Neutrophil (primary cell): ENCODE measurements at regions not wholly inside any gene's neighbourhood (a gene's known extent, or its start where the extent isn't known, plus 50 kb on each side); places are given as distances from the start of the nearest gene placed in this dataset.

Source experiments
- H3K27ac ChIP-seq: fragments of 200-600 bp; sonication (generic); 2 replicates; pipeline ENCODE4 v1.5.1; 2016; ENCODE audit warnings: mild to moderate bottlenecking, moderate library complexity
- H3K27me3 ChIP-seq: fragments of 200-600 bp; sonication (generic); 2 replicates; pipeline ENCODE4 v1.6.0; 2016; ENCODE audit warnings: mild to moderate bottlenecking
- H3K36me3 ChIP-seq: fragments of 200-600 bp; sonication (generic); 2 replicates; pipeline ENCODE4 v1.5.1; 2017
- H3K4me1 ChIP-seq, 2 experiments: fragments of 200-600 bp in 1 of 2; sonication (generic) in 1 of 2; 1 replicate in 1 of 2; 2 replicates in 1 of 2; pipeline versions ENCODE4 v1.5.1 to v1.6.1; 2013 to 2016; ENCODE audit warnings: low read depth in 1 of 2, low read length in 1 of 2, mild to moderate bottlenecking in 1 of 2, moderate library complexity in 1 of 2; ENCODE audit not compliant: control insufficient read depth in 1 of 2, insufficient read depth in 1 of 2
- H3K4me3 ChIP-seq, 2 experiments: fragments of 200-600 bp in 1 of 2; sonication (generic) in 1 of 2; 1 replicate in 1 of 2; 2 replicates in 1 of 2; pipeline ENCODE4 v1.5.1; 2013 to 2016; ENCODE audit warnings: low read depth in 1 of 2, low read length in 1 of 2, mild to moderate bottlenecking in 1 of 2, moderate library complexity in 1 of 2
- H3K9me3 ChIP-seq: fragments of 200-600 bp; sonication (generic); 2 replicates; pipeline ENCODE4 v1.5.1; 2016
- TF ChIP-seq, protein P1 (sequence below): fragments of 200-600 bp; sonication (generic); IDR thresholded peaks from 2 replicates; pipeline ENCODE4 v1.5.1; 2016; ENCODE audit warnings: antibody characterized with exemption

DNA sequence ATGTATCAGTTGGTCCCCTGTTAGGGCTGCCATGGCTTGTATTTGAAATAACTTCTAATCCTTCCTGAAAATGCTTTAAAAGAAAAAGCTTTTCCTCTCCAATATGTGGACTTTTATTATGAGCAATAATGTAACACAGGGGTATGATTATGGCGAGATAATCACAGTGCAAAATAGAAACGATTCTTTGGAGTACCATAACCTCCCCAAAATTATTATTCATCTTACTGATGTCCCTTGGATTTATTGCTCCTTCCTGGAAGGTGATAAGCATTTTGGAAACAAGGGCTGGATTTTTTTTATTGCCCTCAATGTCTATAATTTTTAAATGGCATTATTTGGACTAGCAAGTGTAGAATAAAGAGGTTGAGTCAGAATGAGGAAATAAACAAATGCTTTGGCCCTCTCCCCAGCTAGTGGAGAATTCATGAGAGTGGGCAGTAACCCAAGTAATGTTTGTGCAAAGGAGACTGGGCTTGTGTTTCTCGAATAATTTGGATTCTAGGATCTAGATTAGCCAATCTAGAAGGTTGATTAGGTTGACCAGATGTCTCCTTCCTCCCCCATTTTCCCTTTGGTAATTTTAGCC lies 403.9 kb upstream of the CELF2 start:
- TF ChIP-seq, protein P1, sequence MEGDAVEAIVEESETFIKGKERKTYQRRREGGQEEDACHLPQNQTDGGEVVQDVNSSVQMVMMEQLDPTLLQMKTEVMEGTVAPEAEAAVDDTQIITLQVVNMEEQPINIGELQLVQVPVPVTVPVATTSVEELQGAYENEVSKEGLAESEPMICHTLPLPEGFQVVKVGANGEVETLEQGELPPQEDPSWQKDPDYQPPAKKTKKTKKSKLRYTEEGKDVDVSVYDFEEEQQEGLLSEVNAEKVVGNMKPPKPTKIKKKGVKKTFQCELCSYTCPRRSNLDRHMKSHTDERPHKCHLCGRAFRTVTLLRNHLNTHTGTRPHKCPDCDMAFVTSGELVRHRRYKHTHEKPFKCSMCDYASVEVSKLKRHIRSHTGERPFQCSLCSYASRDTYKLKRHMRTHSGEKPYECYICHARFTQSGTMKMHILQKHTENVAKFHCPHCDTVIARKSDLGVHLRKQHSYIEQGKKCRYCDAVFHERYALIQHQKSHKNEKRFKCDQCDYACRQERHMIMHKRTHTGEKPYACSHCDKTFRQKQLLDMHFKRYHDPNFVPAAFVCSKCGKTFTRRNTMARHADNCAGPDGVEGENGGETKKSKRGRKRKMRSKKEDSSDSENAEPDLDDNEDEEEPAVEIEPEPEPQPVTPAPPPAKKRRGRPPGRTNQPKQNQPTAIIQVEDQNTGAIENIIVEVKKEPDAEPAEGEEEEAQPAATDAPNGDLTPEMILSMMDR = no peak

DNA sequence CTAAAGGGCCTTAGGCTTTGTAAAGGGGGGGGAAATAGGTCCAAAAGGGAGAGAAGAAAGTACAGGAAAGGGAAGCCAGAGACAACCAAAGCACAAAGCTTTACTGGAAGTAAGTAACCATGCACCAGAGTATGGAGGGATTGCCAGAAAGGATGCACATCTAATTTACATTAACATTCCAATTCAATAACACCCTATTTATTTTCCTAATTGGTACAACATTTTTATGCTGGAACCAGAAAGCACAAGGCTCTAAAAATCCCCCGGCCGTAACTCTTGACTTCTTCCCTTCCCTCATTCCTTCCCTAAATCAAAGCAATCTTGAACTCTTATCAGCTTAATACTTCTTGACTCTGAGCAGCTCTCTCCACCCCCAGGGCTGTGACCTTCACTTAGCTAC lies 400.0 kb upstream of the CELF2 start:
- Histone ChIP-seq H3K27ac (no peak overlapping the region), H3K9me3 (no peaks in the 10 kb centered on the region), H3K36me3 (no peaks in the 10 kb centered on the region), H3K4me3 (no peak overlapping the region), H3K27me3 (no peaks in the 10 kb centered on the region), H3K4me1 (no peaks in the 10 kb centered on the region)
- TF ChIP-seq, protein P1 = no peak

More for the DNA sequence above, 403.9 kb upstream of the CELF2 start:
- Histone ChIP-seq H3K4me1 (no peaks in the 10 kb centered on the region), H3K4me3 (no peak overlapping the region), H3K36me3 (no peaks in the 10 kb centered on the region), H3K27ac (no peak overlapping the region), H3K27me3 (no peaks in the 10 kb centered on the region), H3K9me3 (no peaks in the 10 kb centered on the region)

DNA sequence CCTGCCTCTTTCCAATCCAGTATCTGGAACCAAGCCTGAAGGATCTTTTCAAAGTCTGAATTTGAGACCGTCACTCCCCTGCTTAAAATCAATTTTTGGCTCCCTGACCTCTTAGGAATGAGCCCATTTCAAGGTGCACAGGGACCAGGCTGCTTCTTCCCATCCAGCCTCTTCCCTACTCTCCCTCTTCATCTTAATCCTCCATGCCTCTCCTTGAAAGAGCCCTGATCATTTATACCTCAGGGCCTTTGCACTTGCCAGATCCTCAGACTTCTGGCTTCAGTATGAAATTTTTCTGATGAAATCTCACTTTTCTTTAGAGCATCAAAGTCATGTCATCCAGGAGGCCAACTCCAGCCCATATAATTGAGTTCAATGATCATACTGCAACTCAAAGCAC lies 399.5 kb upstream of the CELF2 start:
- no peak overlapping the region for H3K27ac ChIP-seq
- TF ChIP-seq, protein P1 = no peak
- no peaks in the 10 kb centered on the region for H3K36me3 ChIP-seq
- H3K9me3 ChIP-seq = no peaks in the 10 kb centered on the region
- H3K4me1 ChIP-seq = no peaks in the 10 kb centered on the region
- H3K4me3 ChIP-seq = no peak overlapping the region
- no peaks in the 10 kb centered on the region for H3K27me3 ChIP-seq

DNA sequence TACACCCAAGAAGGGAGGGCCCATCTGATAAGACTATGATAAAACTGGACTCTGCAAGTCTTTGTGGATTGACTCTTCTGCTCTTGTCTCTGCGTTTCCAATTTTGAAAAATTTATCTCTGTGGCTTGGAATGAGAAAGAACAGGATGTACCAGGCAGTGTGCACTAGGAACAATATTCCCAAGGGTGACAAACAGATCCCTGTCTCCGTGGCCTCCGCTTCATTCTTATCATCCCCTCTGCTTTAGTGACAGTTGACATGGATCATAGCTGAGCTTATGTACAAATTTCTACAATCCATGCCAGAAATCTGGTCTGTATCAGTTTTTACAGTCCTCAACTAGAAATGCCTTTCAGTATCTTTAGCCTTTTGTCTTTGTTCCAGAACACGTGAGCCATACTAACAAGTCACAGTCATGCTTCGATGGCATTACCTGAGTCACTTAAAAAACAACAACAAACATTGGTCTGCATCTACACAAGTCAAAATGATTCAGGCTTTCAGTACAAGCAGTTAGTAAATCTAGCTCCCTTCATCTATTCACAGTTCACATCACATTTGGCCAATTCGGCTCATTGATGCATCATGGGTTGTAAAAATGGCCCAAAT lies 393.6 kb upstream of the CELF2 start:
- H3K4me1 ChIP-seq = no peaks in the 10 kb centered on the region
- H3K27me3 ChIP-seq = no peaks in the 10 kb centered on the region
- no peak overlapping the region for H3K27ac ChIP-seq
- no peaks in the 10 kb centered on the region for H3K9me3 ChIP-seq
- H3K4me3 ChIP-seq = no peak overlapping the region
- no peaks in the 10 kb centered on the region for H3K36me3 ChIP-seq
- TF ChIP-seq, protein P1 = no peak

DNA sequence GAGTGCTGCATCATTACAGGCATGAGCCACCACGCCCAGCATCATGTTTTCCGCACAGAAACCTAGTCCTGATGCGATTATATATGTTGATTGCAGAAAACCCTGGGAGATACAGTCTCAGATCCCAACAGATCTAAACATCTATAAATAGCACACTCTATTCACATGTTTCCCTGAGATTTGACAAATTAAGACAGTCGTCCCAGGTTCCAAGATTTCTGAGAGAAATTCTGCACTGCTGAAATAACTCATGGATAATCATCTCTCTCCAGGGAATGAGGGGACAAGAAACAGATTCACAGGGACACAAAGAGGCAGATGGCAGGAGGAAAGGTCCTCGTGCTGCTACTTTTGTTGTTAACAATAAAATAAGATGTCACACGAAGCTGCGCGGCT lies 393.1 kb upstream of the CELF2 start:
- TF ChIP-seq, protein P1 = no peak
- H3K27me3 ChIP-seq = no peaks in the 10 kb centered on the region
- H3K4me3 ChIP-seq = no peak overlapping the region
- H3K36me3 ChIP-seq = no peaks in the 10 kb centered on the region
- H3K9me3 ChIP-seq = no peaks in the 10 kb centered on the region
- no peak overlapping the region for H3K27ac ChIP-seq
- H3K4me1 ChIP-seq = no peaks in the 10 kb centered on the region
